ENCODE measurements at regions not wholly inside any gene's neighbourhood (a gene's known extent, or its start where the extent isn't known, plus 50 kb on each side); places are given as distances from the start of the nearest gene placed in this dataset.
"Not testable (repeated sequence)": the region's sequence is repeated elsewhere in the genome, so short reads cannot be mapped to it uniquely, and the experiment has no call there.

DNA sequence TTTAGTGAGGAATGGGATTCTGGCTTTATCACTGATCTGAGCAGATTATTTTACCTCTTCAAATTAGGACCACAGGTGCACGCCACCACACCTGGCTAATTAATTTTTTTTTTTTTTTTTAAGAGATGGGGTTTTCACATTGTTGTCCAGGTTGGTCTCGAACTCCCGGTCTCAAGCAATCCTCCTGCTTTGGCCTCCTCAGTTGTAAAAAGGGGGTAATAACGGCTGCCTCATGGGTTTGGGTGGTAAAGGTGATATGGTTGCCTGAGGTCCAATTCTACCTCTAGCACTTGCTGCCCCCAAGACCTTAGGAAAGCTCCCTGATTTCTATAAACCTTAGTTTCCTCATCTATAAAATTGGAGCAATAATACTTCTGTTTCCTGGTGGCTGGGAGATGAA, 130.7 kb upstream of the HS3ST2 start:
- no peak for DNase-seq

DNA sequence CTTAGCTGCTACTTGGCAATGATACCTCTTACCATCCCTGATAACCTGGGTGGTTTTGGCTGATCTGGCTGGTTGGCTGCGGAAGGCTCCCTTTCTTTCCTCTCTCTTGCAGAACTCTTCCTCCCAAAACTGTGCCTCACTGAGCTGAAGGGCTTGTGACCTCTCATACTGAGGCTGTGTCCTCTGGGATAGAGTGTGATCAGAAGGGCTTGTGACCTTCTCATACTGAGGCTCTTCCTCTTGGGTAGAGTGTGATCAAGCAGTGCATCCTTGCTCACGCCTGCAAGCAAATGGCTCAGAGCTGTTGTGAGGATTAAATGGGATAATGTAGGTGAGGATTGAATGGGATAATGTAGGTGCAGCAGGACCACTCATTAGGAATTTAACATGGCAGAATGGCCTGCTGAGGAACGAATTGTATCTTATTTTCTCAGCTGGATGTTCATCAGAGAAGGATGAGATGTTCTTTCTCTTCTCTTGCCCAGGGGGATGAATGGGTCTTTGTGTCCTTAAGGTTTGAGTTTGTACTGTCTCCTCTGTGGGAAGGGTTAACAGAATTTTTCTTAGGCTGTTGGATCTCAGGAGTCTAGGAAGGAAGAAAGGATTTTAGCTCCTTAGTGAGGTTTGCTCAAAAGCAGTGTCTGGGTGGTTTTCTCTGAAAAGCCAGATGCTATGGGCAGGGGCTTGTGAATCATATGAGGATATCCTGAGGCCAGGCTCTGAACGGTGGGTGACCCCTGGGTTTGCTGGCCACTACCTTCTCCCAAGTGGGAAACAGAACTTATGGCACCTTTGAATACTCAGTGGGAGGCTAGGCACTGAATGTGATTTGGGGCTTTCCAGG, 130.0 kb upstream of the HS3ST2 start:
- DNase-seq, result no peak

- no peak for DNase-seq
These were observed 129.1 kb upstream of the HS3ST2 start for GRCh38 chr16:22684574-22685458.

DNA sequence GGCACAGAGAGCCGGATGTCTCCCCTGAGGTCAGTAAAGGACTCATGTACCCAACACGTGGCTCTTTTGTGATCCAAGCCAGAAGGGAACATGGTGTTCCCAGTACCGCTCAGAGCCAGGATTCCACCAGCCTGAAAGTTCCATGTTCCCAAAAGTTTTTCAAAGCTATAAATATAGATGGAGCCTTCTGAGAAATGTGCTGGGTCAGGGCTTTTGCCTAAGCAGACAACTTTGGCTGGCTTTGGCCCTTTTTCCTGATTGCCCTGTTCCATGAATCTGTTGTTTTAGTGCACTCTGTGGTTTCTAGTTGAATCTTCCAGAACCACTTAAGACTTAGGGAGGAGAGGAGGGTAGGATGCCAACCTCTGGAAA, 128.5 kb upstream of the HS3ST2 start:
- DNase-seq, result no peak

DNA sequence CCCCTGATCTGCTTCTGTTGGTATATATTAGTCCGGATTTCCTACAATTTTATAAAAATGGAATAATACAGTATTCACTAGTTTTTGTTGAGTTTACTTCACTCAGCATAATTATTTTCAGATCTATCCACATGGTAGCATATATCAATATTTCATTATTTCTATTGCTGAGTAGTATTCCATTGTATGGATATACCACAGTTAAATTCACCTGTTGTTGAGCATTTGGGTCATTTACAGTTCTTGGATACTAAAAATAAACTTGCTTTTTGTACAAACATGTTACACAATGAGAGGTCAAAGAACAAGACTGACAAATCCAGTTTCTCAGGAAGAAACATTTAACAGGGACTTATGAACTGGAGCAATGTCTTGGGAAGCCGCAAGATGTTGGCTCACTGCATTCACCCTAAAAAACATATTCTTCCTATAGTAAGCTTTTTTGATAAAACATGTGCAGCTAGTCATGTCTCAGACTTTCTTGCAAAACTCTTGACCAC, 126.9 kb upstream of the HS3ST2 start:
- DNase-seq, result no peak

- DNase-seq, result no peak
These were observed 125.5 kb upstream of the HS3ST2 start for GRCh38 chr16:22688463-22688862.

- DNase-seq, result no peak
These were observed 125.0 kb upstream of the HS3ST2 start for GRCh38 chr16:22688930-22689329.

GRCh38 chr16:22691335-22691734, 122.6 kb upstream of the HS3ST2 start:
- no peak for DNase-seq

- DNase-seq, result no peak
These were observed 121.9 kb upstream of the HS3ST2 start for GRCh38 chr16:22692034-22692433.

DNA sequence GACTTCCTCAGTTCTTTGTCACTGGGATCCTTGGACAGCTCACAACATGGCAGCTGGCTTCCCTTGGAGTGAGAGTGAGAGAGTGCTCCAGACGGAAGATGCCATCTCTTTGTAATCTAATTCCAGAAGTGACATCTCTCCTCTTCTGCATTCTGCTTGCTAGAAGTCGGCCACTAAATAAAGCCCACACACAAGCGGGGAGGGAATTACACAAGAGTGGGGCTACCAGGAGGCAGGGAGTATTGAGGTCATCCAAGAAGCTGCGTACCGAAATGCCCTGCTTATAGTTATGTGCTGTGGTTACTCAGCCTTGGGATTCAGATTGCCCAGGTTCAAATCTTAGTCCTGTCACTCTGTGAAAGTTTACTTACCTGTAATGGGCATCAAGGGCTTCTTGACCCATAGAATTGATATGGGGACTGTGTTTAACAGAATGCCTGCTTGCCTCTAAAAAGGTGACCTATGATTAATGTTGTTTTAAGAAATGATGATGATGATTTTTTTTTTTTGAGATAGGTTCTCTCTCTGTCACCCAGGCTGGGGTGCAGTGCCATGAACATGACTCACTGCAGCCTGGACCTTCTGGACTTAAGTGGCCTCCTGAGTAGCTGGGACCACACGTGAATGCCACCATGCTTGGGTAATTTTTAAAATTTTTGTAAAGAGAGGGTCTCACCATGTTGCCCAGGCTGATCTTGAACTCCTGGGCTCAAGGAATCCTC, 120.9 kb upstream of the HS3ST2 start:
- DNase-seq, result no peak

DNA sequence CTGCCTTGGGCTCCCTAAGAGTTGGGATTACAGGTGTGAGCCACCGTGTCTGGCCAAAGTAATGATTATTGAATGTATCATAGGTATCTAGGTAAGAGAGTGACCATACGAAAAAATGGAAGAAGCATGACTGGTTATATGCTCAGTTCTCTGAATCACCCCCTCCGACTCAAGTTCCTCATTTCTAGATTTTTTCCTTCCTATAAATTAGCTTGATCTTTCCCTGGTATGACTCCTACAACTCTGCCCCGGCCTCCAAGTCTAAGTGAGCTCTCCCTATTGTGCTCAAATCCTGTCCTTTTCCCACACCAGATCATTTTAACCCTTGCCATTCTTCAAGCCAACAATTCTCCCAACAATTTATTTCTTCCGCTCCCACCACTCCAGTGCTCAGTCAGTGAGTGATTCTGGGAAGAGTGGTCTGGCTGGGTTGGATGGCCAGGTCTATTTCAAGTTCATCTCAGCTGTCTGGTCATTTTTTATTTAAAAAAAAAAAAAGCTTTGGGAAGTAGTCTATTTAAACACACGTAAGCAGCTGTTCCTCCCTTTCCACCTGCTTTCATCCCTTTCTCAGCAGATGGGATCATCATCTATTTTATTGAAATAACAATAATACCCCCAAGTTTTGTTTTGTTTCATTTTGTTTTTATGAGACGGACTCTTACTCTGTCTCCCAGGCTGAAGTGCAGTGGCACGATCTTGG, 120.2 kb upstream of the HS3ST2 start:
- DNase-seq, result no peak

DNA sequence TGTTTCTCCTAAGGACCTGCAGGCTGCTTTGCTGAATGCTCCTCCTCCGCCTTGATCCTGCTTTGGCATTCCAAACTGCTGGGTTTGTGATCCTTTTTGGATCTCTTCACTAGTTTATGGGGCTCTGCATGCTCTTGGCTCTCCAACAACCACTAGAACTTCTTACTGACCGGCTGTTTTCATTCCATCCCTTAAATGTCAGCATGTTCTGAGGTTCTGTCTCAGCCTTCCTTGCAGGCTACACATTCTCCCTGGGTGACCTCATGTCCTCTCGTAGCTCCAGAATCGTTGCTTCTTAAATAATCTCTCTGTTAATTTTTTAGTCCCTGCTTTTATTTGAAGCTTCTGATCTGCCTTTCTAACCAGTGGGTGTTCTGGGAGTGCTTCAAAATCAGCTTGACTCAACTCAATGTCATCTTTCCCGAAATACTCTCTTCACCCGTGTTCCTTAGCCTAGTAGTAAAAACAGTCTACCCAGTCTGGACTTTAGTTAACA, 119.0 kb upstream of the HS3ST2 start:
- no peak for DNase-seq

DNA sequence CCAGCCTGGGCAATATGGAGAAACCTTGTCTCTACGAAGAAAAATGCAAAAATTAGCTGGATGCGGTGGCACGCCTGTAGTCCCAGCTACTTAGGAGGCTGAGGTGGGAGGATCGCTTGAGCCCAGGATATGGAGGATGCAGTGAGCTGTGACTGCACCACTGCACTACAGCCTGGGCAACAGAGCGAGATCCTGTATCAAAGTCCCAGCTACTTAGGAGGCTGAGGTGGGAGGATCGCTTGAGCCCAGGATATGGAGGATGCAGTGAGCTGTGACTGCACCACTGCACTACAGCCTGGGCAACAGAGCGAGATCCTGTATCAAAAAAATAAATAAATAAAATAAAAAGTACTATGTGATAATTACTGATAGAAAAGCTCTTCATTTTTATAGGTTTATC, 118.2 kb upstream of the HS3ST2 start:
- not testable (repeated sequence) for DNase-seq

DNA sequence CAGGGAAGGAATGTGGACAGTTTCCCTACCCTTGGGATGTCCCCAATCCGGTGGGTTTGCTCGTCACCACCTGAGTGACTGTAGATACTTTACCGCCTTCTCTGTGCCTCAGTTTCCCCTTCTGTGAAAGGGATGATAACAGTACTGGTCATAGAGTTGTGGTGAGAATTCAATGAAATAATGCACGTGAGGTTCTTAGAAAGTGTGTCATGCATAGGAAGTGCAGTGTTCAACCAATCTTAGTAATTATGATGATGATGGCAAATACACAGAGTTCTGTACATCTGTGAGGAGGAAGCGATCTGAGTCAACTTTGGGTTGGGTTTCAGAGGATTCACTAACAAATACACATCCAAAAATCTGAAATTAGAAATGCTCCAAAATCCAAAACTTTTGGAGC, 114.6 kb upstream of the HS3ST2 start:
- DNase-seq, result no peak

GRCh38 chr16:22705799-22706198, 108.2 kb upstream of the HS3ST2 start:
- DNase-seq, result no peak

DNA sequence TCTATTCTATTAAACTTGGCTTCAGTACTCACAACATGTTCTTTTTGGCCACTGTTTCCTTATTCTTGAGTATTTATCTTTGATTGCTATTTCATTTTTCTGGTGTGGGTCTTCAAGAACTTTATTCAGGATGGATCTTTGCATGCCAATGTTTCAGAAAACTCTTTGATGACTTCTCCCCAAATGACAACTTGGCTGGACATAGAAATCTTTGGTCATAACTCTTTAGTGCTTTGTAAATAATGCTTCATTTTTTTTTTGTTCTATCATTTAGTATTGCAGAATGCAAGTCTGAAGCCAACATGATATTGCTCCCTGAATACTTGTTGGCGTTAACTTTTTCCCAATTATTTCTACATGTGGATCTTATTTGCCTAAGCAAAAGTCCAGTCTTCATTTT, 103.6 kb upstream of the HS3ST2 start:
- DNase-seq, result no peak

GRCh38 chr16:22711847-22712246, 102.1 kb upstream of the HS3ST2 start:
- DNase-seq, result no peak

GRCh38 chr16:22712471-22712870, 101.5 kb upstream of the HS3ST2 start:
- no peak for DNase-seq

- not testable (repeated sequence) for DNase-seq
These were observed 95.4 kb upstream of the HS3ST2 start for GRCh38 chr16:22718598-22718997.

- DNase-seq, result no peak
These were observed 94.0 kb upstream of the HS3ST2 start for GRCh38 chr16:22719945-22720344.

DNA sequence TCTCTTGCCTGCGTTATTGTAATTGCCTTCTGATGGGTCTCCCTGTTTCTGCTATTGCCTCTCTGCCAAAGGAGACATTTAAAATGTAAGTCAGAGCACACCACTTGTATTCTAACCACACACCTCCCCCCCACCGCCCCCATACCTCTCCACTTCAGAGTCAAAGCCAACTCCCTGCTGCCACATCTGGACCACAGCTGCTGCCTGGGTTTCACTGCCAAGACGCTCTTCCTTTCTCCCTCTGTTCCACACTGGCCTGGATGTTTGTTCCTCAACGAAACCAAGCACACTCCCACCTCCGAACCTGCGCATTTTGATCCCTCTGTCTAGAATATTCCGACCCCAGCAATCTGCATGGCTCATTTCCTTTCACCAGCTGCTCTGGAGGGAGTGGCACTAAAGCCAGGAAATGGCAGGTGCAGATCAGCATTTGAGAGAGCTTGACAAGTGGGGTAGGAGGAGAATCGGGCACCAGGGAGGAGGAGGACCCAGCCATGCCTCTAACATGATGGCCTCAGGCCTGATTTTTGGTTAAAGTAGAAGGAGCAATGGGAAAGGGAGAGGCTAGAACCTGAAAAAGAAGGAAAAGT, 92.4 kb upstream of the HS3ST2 start:
- peak; percentile 68 for DNase-seq

Measured in DMS79 (cell line).